Glutamatergic neuron (in vitro differentiated cells): ENCODE measurements at regions not wholly inside any gene's neighbourhood (a gene's known extent, or its start where the extent isn't known, plus 50 kb on each side); places are given as distances from the start of the nearest gene placed in this dataset.
"Not testable (repeated sequence)": the region's sequence is repeated elsewhere in the genome, so short reads cannot be mapped to it uniquely, and the experiment has no call there.

Experiments used
- DNase-seq: peaks from one replicate; pipeline ENCODE4 v3.0.0; 2022
- H3K27ac Mint-ChIP-seq: one replicate; pipeline ENCODE4 v1.8.0; 2020; ENCODE audit warnings: mild to moderate bottlenecking, mixed read lengths, inconsistent platforms; ENCODE audit not compliant: unreplicated experiment
- H3K27me3 Mint-ChIP-seq: one replicate; pipeline ENCODE4 v1.8.0; 2020; ENCODE audit warnings: mild to moderate bottlenecking, moderate library complexity, mixed read lengths, inconsistent platforms; ENCODE audit not compliant: unreplicated experiment
- H3K36me3 Mint-ChIP-seq: one replicate; pipeline ENCODE4 v1.8.0; 2020; ENCODE audit warnings: mild to moderate bottlenecking, mixed read lengths, inconsistent platforms; ENCODE audit not compliant: unreplicated experiment
- H3K4me1 Mint-ChIP-seq: one replicate; pipeline ENCODE4 v1.8.0; 2020; ENCODE audit warnings: mild to moderate bottlenecking, low read depth, mixed read lengths, inconsistent platforms; ENCODE audit not compliant: unreplicated experiment
- H3K4me3 Mint-ChIP-seq: one replicate; pipeline ENCODE4 v1.8.0; 2020; ENCODE audit warnings: mild to moderate bottlenecking, mixed read lengths, inconsistent platforms; ENCODE audit not compliant: unreplicated experiment
- H3K9me3 Mint-ChIP-seq: one replicate; pipeline ENCODE4 v1.8.0; 2020; ENCODE audit warnings: mild to moderate bottlenecking, moderate library complexity, mixed read lengths, inconsistent platforms; ENCODE audit not compliant: unreplicated experiment
- CTCF ChIP-seq: fragments of 200-600 bp; sonication (generic); IDR thresholded peaks from one replicate; pipeline ENCODE4 v1.5.0; 2021; ENCODE audit not compliant: partially characterized antibody, unreplicated experiment

- H3K4me3 Mint-ChIP-seq, result no peak overlapping the region
- H3K9me3 Mint-ChIP-seq, result peaks cover 2% of the 10 kb centered on the region
- DNase-seq, result no peak
- H3K27ac Mint-ChIP-seq, result no peak overlapping the region
- H3K27me3 Mint-ChIP-seq, result peaks cover 5% of the 10 kb centered on the region
- no peaks in the 10 kb centered on the region for H3K36me3 Mint-ChIP-seq
- peaks cover 13% of the 10 kb centered on the region for H3K4me1 Mint-ChIP-seq
- TF ChIP-seq CTCF, result no peak
Observed at GRCh38 chr6:33885132-33886057, 81.6 kb upstream of the MLN start.

GRCh38 chr6:33883621-33884020 is 79.8 kb upstream of the MLN start:
- not testable (repeated sequence) for H3K4me3 Mint-ChIP-seq, H3K9me3 Mint-ChIP-seq, H3K27ac Mint-ChIP-seq, DNase-seq, H3K36me3 Mint-ChIP-seq
- Mint-ChIP-seq H3K27me3 (peaks cover 11% of the 10 kb centered on the region), H3K4me1 (peaks cover 21% of the 10 kb centered on the region)

GRCh38 chr6:33882154-33882553 is 78.4 kb upstream of the MLN start:
- DNase-seq, result no peak
- Mint-ChIP-seq H3K9me3 (peaks cover 6% of the 10 kb centered on the region), H3K4me3 (no peak overlapping the region), H3K27me3 (peaks cover 9% of the 10 kb centered on the region), H3K36me3 (no peaks in the 10 kb centered on the region), H3K27ac (no peak overlapping the region), H3K4me1 (peaks cover 21% of the 10 kb centered on the region)
- no peak for TF ChIP-seq CTCF

- no peak for TF ChIP-seq CTCF
- Mint-ChIP-seq H3K4me1 (peaks cover 26% of the 10 kb centered on the region), H3K9me3 (peaks cover 4% of the 10 kb centered on the region), H3K27me3 (peaks cover 9% of the 10 kb centered on the region), H3K27ac (no peak overlapping the region), H3K36me3 (no peaks in the 10 kb centered on the region), H3K4me3 (no peak overlapping the region)
- no peak for DNase-seq
Observed at GRCh38 chr6:33880766-33881165, 77.0 kb upstream of the MLN start.

GRCh38 chr6:33880104-33880678 is 76.4 kb upstream of the MLN start:
- DNase-seq, result no peak
- no peak overlapping the region for H3K4me3 Mint-ChIP-seq
- peaks cover 7% of the 10 kb centered on the region for H3K27me3 Mint-ChIP-seq
- H3K27ac Mint-ChIP-seq, result peak overlapping the region; percentile 10
- no peaks in the 10 kb centered on the region for H3K36me3 Mint-ChIP-seq
- no peak for TF ChIP-seq CTCF
- H3K9me3 Mint-ChIP-seq, result peaks cover 6% of the 10 kb centered on the region
- H3K4me1 Mint-ChIP-seq, result peaks cover 27% of the 10 kb centered on the region
